ENCODE measurements at regions not wholly inside any gene's neighbourhood (a gene's known extent, or its start where the extent isn't known, plus 50 kb on each side); places are given as distances from the start of the nearest gene placed in this dataset.

DNA sequence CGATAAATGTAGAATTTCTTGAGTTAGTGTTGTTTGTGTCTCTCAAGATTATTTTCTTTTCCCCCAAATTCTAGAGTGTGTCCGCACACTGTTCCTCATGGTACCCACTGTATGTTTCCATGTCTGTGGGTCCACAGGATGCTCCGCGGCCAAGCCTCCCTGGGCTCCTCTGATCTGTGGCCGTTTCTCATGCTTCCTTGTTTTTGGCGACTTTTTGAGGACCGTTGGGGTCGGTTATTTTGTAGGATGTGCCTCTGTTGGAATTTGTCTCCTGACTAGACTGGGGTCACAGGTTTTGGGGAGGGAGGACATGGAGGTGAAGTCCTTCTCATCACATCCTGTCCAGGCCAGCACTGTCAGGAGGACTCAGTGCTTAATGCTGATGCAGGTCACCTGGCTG, 140.0 kb downstream of the LAT start:
- no peak for TF ChIP-seq CTCF (IDR thresholded peaks at IDR 0.05)
- TF ChIP-seq POLR2A (IDR thresholded peaks at IDR 0.05), result no peak
- no peak for TF ChIP-seq EP300 (IDR thresholded peaks at IDR 0.05)
